Activated naive CD4-positive, alpha-beta T cell treated with anti-CD3 and anti-CD28 coated beads, Interleukin-2, amount 10 ng/mL, durations not matched to agents 7 days and 5 days (primary cell): ENCODE measurements at regions not wholly inside any gene's neighbourhood (a gene's known extent, or its start where the extent isn't known, plus 50 kb on each side); places are given as distances from the start of the nearest gene placed in this dataset.

Experiments used
- CTCF ChIA-PET: fragments of 350-600 bp; sonication (Branson Sonifier 250); formaldehyde crosslinking; loops from one replicate; lab custom pipeline; 2021; ENCODE audit warnings: antibody characterized with exemption; lab: Charles Lee
- DNase-seq: peaks from one replicate; pipeline ENCODE4 v3.0.0-alpha.2; 2020
- H3K27ac Mint-ChIP-seq: one replicate; pipeline ENCODE4 v1.8.0; 2021; ENCODE audit warnings: mild to moderate bottlenecking, moderate library complexity, mixed read lengths
- H3K27me3 Mint-ChIP-seq: one replicate; pipeline ENCODE4 v1.8.0; 2021; ENCODE audit warnings: mild to moderate bottlenecking, mixed read lengths
- H3K36me3 Mint-ChIP-seq: one replicate; pipeline ENCODE4 v1.8.0; 2021; ENCODE audit warnings: mixed read lengths
- H3K4me1 Mint-ChIP-seq: one replicate; pipeline ENCODE4 v1.8.0; 2021; ENCODE audit warnings: mixed read lengths
- H3K4me3 Mint-ChIP-seq: one replicate; pipeline ENCODE4 v1.8.0; 2021; ENCODE audit warnings: mild to moderate bottlenecking, moderate library complexity, mixed read lengths
- H3K9me3 Mint-ChIP-seq: one replicate; pipeline ENCODE4 v1.8.0; 2021; ENCODE audit warnings: mixed read lengths

- no peak overlapping the region for H3K4me3 Mint-ChIP-seq
- H3K36me3 Mint-ChIP-seq, result no peaks in the 10 kb centered on the region
- H3K27me3 Mint-ChIP-seq, result peaks cover 9% of the 10 kb centered on the region
- H3K4me1 Mint-ChIP-seq, result peaks cover 37% of the 10 kb centered on the region
- CTCF ChIA-PET, result interaction anchor here (0.5 to 1.0 kb wide), 2 partner anchors 12 to 104 kb away, joined by 3 read pairs; no protein-coding TSS in a partner anchor
- no peak for DNase-seq
- H3K27ac Mint-ChIP-seq, result no peak overlapping the region
- no peaks in the 10 kb centered on the region for H3K9me3 Mint-ChIP-seq
These were observed 52.5 kb upstream of the PDE8B start for GRCh38 chr5:77157732-77158532.

GRCh38 chr5:77156379-77156778 lies 54.1 kb upstream of the PDE8B start:
- Mint-ChIP-seq H3K27ac (peak overlapping the region; percentile 9), H3K27me3 (peaks cover 14% of the 10 kb centered on the region), H3K4me1 (peaks cover 37% of the 10 kb centered on the region), H3K9me3 (no peaks in the 10 kb centered on the region), H3K4me3 (no peak overlapping the region), H3K36me3 (no peaks in the 10 kb centered on the region)
- CTCF ChIA-PET, result interaction anchor here (0.9 to 2.3 kb wide), 3 partner anchors 11 to 335 kb away, joined by 3 to 10 read pairs (median 3); no protein-coding TSS in a partner anchor
- no peak for DNase-seq

- Mint-ChIP-seq H3K4me3 (no peak overlapping the region), H3K27me3 (peaks cover 19% of the 10 kb centered on the region), H3K9me3 (no peaks in the 10 kb centered on the region), H3K36me3 (no peaks in the 10 kb centered on the region), H3K27ac (peak overlapping the region; percentile 5), H3K4me1 (peaks cover 37% of the 10 kb centered on the region)
- CTCF ChIA-PET, result interaction anchor here (0.9 to 2.3 kb wide), 4 partner anchors 10 to 338 kb away, joined by 3 to 10 read pairs (median 3); no protein-coding TSS in a partner anchor
- peak; percentile 65 for DNase-seq
These were observed 55.2 kb upstream of the PDE8B start for GRCh38 chr5:77155179-77155785.

GRCh38 chr5:77152441-77152840 lies 58.0 kb upstream of the PDE8B start:
- peaks cover 33% of the 10 kb centered on the region for H3K4me1 Mint-ChIP-seq
- H3K36me3 Mint-ChIP-seq, result no peaks in the 10 kb centered on the region
- no peak overlapping the region for H3K4me3 Mint-ChIP-seq
- DNase-seq, result no peak
- peaks cover 13% of the 10 kb centered on the region for H3K27me3 Mint-ChIP-seq
- CTCF ChIA-PET, result interaction anchor here (0.6 kb wide), 1 partner anchor 17 kb away, joined by 4 read pairs; no protein-coding TSS in a partner anchor
- H3K27ac Mint-ChIP-seq, result no peak overlapping the region
- H3K9me3 Mint-ChIP-seq, result no peaks in the 10 kb centered on the region

DNA sequence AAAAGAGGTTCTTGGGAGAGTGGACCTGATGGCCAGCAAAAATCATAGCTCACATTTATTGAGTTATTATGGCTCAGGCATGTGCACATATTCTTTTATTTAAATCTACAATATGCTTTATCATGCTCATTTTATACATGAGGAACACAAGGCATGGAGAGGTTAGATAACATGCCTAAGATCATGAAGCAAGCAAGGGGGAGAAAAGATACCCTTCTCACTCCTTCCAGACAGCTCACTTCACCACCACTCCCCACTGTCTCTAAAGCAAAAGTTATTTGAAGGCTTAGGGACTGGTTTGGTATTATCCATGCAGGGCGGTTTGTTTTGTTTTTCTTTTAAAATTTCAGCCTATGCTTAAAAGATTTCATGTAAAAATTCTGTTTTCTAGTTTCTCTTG lies 59.0 kb upstream of the PDE8B start:
- Mint-ChIP-seq H3K4me3 (no peak overlapping the region), H3K27ac (no peak overlapping the region), H3K9me3 (no peaks in the 10 kb centered on the region), H3K4me1 (peaks cover 31% of the 10 kb centered on the region), H3K36me3 (no peaks in the 10 kb centered on the region), H3K27me3 (peaks cover 10% of the 10 kb centered on the region)
- no peak for DNase-seq
- CTCF ChIA-PET, result no interaction called here

GRCh38 chr5:77146896-77147295 lies 59.8 kb upstream of the ZBED3 start:
- no peak for DNase-seq
- peaks cover 26% of the 10 kb centered on the region for H3K4me1 Mint-ChIP-seq
- peaks cover 16% of the 10 kb centered on the region for H3K27me3 Mint-ChIP-seq
- H3K9me3 Mint-ChIP-seq, result no peaks in the 10 kb centered on the region
- H3K27ac Mint-ChIP-seq, result no peak overlapping the region
- no peaks in the 10 kb centered on the region for H3K36me3 Mint-ChIP-seq
- CTCF ChIA-PET, result interaction anchor here (0.6 to 2.9 kb wide), 4 partner anchors 9 to 347 kb away, joined by 3 to 10 read pairs (median 4); no protein-coding TSS in a partner anchor
- H3K4me3 Mint-ChIP-seq, result no peak overlapping the region

- no peak overlapping the region for H3K27ac Mint-ChIP-seq
- no peaks in the 10 kb centered on the region for H3K9me3 Mint-ChIP-seq
- H3K4me1 Mint-ChIP-seq, result peaks cover 26% of the 10 kb centered on the region
- DNase-seq, result no peak
- H3K4me3 Mint-ChIP-seq, result no peak overlapping the region
- H3K27me3 Mint-ChIP-seq, result peaks cover 11% of the 10 kb centered on the region
- CTCF ChIA-PET, result interaction anchor here (0.7 to 3.7 kb wide), 14 partner anchors 8 to 1122 kb away, joined by 3 to 30 read pairs (median 4); partner anchors contain the start of gene WDR41
- no peaks in the 10 kb centered on the region for H3K36me3 Mint-ChIP-seq
These were observed 58.6 kb upstream of the ZBED3 start for GRCh38 chr5:77145666-77146065.

- H3K36me3 Mint-ChIP-seq, result no peaks in the 10 kb centered on the region
- no peaks in the 10 kb centered on the region for H3K9me3 Mint-ChIP-seq
- peaks cover 14% of the 10 kb centered on the region for H3K27me3 Mint-ChIP-seq
- H3K4me3 Mint-ChIP-seq, result no peak overlapping the region
- no peak for DNase-seq
- peaks cover 26% of the 10 kb centered on the region for H3K4me1 Mint-ChIP-seq
- CTCF ChIA-PET, result interaction anchor here (0.7 to 3.7 kb wide), 15 partner anchors 9 to 1123 kb away, joined by 3 to 30 read pairs (median 4); partner anchors contain the start of gene WDR41
- H3K27ac Mint-ChIP-seq, result no peak overlapping the region
These were observed 57.7 kb upstream of the ZBED3 start for GRCh38 chr5:77144837-77145139.

DNA sequence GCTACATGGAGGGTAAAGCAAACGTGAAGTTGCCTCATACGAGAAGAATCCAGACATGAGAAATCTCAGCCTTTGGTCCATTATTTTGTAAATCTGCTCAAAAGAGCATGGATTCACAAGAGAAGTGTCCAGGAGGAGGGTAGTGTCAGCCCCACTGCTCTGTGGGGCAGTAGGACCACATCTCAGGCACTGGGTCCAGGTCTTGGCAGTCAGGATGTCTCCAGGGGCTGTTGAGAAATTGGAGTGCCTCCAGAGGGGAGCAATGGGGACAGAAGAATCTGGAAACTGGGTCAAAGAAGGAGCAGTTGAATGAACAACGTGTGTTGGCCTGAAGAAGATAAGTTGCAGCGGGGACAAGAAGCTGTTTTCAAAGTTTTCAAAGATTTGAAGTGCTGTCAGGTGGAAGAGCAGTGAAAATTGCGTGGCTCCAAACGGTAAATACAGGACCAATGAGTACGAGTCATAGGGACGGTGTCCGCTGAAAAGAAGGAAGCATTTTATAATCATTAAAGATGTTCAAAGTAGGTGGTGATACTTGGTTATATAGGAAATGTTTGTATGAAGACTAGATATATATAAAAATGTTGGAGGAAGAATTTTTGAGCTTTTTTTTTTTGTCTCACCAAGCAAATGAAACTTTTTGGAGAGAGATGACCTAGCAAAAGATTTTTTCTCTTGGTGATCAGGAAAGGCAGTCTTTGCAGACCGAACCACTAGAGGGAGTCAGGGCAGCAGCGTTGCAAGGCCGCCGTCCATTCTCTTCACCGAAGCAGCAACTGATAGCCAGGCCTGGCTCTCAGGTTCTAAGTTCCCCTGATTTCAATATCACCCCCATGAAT lies 57.1 kb upstream of the ZBED3 start:
- Mint-ChIP-seq H3K27ac (no peak overlapping the region), H3K9me3 (no peaks in the 10 kb centered on the region), H3K4me1 (peaks cover 26% of the 10 kb centered on the region), H3K27me3 (peaks cover 18% of the 10 kb centered on the region), H3K36me3 (no peaks in the 10 kb centered on the region), H3K4me3 (no peak overlapping the region)
- DNase-seq, result peak; percentile 79
- CTCF ChIA-PET, result interaction anchor here (0.7 to 3.7 kb wide), 9 partner anchors 10 to 888 kb away, joined by 3 to 30 read pairs (median 4); partner anchors contain the start of gene WDR41

DNA sequence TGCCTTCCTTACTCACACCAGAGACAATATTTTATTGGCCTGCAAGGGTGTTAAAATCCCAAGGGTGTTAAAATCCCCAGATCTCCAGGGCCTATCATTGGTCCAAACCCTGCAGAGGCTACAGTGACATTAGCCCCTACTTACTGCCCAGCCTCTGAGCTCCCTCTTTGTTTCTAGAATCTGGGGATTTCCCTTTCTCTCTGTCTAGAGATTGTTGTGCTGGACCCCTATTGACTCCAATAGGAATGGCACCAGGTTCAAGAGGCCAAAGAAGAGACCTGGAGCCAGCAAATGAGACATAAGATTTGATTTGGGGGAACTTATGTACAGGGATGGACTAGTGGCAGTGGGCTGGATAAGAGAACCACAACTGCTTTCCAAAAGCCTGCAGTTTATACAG lies 53.3 kb upstream of the ZBED3 start:
- Mint-ChIP-seq H3K36me3 (no peaks in the 10 kb centered on the region), H3K4me1 (peaks cover 13% of the 10 kb centered on the region)
- CTCF ChIA-PET, result no interaction called here

DNA sequence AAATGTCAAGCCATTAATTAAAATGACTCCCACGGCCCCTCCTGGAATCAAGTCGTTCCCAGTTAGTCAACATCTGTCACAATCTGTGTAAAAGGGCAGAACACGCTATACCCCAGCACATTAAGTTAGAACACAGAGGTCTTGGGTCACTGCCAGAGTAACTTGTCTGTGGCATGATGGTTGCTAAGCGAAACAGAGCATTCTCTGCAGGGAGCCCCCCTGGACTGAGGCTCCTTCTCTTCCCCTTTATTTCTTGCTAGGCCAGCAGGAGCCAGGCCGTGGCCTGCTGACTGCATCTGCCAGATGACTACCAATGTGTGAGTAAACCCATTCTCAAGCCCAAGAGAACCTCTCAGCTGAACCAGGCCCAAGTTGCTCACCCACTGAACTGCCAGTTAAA lies 51.9 kb upstream of the ZBED3 start:
- Mint-ChIP-seq H3K9me3 (no peaks in the 10 kb centered on the region), H3K27ac (no peak overlapping the region), H3K4me1 (peaks cover 6% of the 10 kb centered on the region), H3K4me3 (no peak overlapping the region), H3K36me3 (no peaks in the 10 kb centered on the region), H3K27me3 (peaks cover 27% of the 10 kb centered on the region)
- no peak for DNase-seq
- CTCF ChIA-PET, result no interaction called here

More for the DNA sequence above, 53.3 kb upstream of the ZBED3 start:
- H3K9me3 Mint-ChIP-seq, result no peaks in the 10 kb centered on the region
- no peak for DNase-seq
- H3K27me3 Mint-ChIP-seq, result peaks cover 29% of the 10 kb centered on the region
- no peak overlapping the region for H3K27ac Mint-ChIP-seq
- no peak overlapping the region for H3K4me3 Mint-ChIP-seq
